Heart left ventricle (tissue), 16 donors: ENCODE measurements at regions not wholly inside any gene's neighbourhood (a gene's known extent, or its start where the extent isn't known, plus 50 kb on each side); places are given as distances from the start of the nearest gene placed in this dataset.

Source experiments
- ATAC-seq, 4 donors: fragments of 200-7000 bp; cut with Tn5 transposase; one replicate each; pipeline ENCODE4 v1.9.1; 2020 to 2022; ENCODE audit warnings: moderate library complexity in 4 of 4, mild to moderate bottlenecking in 3 of 4, moderate number of reproducible peaks in 1 of 4
- DNase-seq, 5 donors: peaks; one replicate each; pipeline ENCODE4 v3.0.0-alpha.2; 2020
- H3K27ac ChIP-seq, 12 donors: fragments of 200-600 bp; sonication (generic) in 4 of 12; one replicate each; pipeline versions ENCODE4 v1.5.0 to v1.8.0; 2016 to 2022; ENCODE audit warnings: mild to moderate bottlenecking in 2 of 12
- H3K27me3 ChIP-seq, 9 donors: fragments of 200-600 bp; sonication (generic) in 2 of 9; one replicate each; pipeline versions ENCODE4 v1.5.1 to v1.8.0; 2016 to 2022; ENCODE audit warnings: mild to moderate bottlenecking in 3 of 9
- H3K36me3 ChIP-seq, 9 donors: fragments of 200-600 bp; sonication (generic) in 2 of 9; one replicate each; pipeline versions ENCODE4 v1.5.0 to v1.8.0; 2018 to 2022; ENCODE audit warnings: mild to moderate bottlenecking in 2 of 9
- H3K4me1 ChIP-seq, 12 donors: fragments of 200-600 bp; sonication (generic) in 4 of 12; one replicate each; pipeline versions ENCODE4 v1.5.0 to v1.8.0; 2016 to 2022; ENCODE audit warnings: mild to moderate bottlenecking in 3 of 12
- H3K4me3 ChIP-seq, 12 donors: fragments of 200-600 bp; sonication (generic) in 4 of 12; one replicate each; pipeline versions ENCODE4 v1.5.0 to v1.8.0; 2017 to 2022; ENCODE audit warnings: mild to moderate bottlenecking in 9 of 12, moderate library complexity in 4 of 12
- H3K9me3 ChIP-seq, 12 donors: fragments of 200-600 bp; sonication (generic) in 4 of 12; one replicate each; pipeline versions ENCODE4 v1.5.0 to v1.8.0; 2016 to 2022; ENCODE audit warnings: mild to moderate bottlenecking in 1 of 12
- CTCF ChIP-seq, 12 donors: fragments of 200-600 bp; sonication (generic) in 4 of 12; IDR thresholded peaks; one replicate each; pipeline versions ENCODE4 v1.5.0 to v1.8.0; 2018 to 2022; ENCODE audit warnings: antibody characterized with exemption in 12 of 12, mild to moderate bottlenecking in 5 of 12
- POLR2A ChIP-seq, 2 donors: fragments of 450-650 bp; IDR thresholded peaks; one replicate each; pipeline ENCODE4 v1.6.1; 2017; ENCODE audit warnings: antibody characterized with exemption in 2 of 2, mild to moderate bottlenecking in 2 of 2, moderate library complexity in 2 of 2
- WGBS, 4 donors: extraction: QIAGEN DNeasy Blood & Tissue Kit in 2 of 4; methylation state at CpG; one replicate each; pipeline versions ENCODE4 v1.1.5 to v1.1.7; 2013 to 2018; 5-methylcytosine and 5-hydroxymethylcytosine counted together
- intact Hi-C, 10 donors: fragments of 100-400 bp; cut with DNase I; formaldehyde crosslinking; loops; one replicate each; pipeline versions ENCODE4 v1.11.1 to v1.14.2; 2022
- donor health status: ischemic (EF 13 %, LVEDD 7.1; RV severe dilation, severe dysfunction).
- donor health status: healthy with polysubstance abuse.
- donor health status: DM: no; HTN: yes; CAD: no.
- donor health status: DM: no; HTN: no; CAD: no.
- donor health status: ischemic (EF 25% LVEDD 6.9; RV normal size, moderate dysfunction).
- donor health status: ischemic (EF 25% LVEDD 5.7; RV mildly dilated, moderate dysfunction).
- donor health status: healthy.
- donor health status: DM: yes; HTN: yes; CAD: no.
- donor health status: ischemic (EF 35%, LVEDD 5.7; RV mildly dilated, moderate dysfunction).
- donor health status: nonischemic (EF 11% LVEDD 7.7; RV severe dilation, severe dysfunction).
- donor health status: DM: yes; HTN: yes; CAD: no.
- donor health status: PGD.
- donor health status: ischemic (EF 29% LVEDD 5.4; RV normal size, mild dysfunction).
- donor health status: nonischemic (EF 23%, LVEDD 6.1; RV moderate dilation, normal function).

DNA sequence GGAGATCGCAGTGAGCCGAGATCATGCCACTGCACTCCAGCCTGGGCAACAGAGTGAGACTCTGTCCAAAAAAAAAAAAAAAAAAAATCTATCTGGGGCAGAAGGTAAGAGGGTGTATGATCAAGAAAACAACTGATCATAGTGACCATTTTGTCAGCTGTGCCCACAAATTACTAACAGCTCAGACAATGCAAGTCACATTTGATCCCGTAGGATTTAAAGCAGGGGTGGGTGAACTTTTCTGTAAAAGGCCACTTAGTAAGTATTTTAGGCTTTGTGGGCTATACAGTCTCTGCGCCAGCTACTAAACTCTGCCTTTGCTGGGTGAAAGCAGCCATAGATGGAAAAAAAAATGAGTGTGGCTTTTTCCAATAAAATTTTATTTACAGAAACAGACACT, 57.6 kb upstream of the ABI3BP start:
- 91 to 93% (median 92%) methylated on average over 4 of the region's 4 CpGs for WGBS, 4 donors
- H3K9me3 ChIP-seq: no peaks in the 10 kb centered on the region
- peaks cover 0 to 8% (median 0%) of the 10 kb centered on the region in 12 donors for H3K4me1 ChIP-seq
- TF ChIP-seq POLR2A (IDR thresholded peaks at IDR 0.05) (no peak), CTCF (IDR thresholded peaks at IDR 0.05) (no peak)
- ATAC-seq (no peak), DNase-seq (no peak)
- intact Hi-C loops: no loop called here
- H3K27ac ChIP-seq: no peak overlapping the region
- no peaks in the 10 kb centered on the region for H3K36me3 ChIP-seq
- no peaks in the 10 kb centered on the region for H3K27me3 ChIP-seq
- no peak overlapping the region for H3K4me3 ChIP-seq

GRCh38 chr3:101050046-101050445, 56.8 kb upstream of the ABI3BP start:
- WGBS, 4 donors: 61 to 68% (median 65%) methylated on average over 5 of the region's 5 CpGs
- intact Hi-C loops: no loop called here
- no peak for DNase-seq
- no peaks in the 10 kb centered on the region for H3K9me3 ChIP-seq
- no peaks in the 10 kb centered on the region for H3K36me3 ChIP-seq
- H3K4me1 ChIP-seq: peaks cover 0 to 8% (median 0%) of the 10 kb centered on the region in 12 donors
- H3K4me3 ChIP-seq: no peak overlapping the region
- H3K27ac ChIP-seq: no peak overlapping the region
- ATAC-seq: peak in 1 of 4 donors; percentile 26
- H3K27me3 ChIP-seq: no peaks in the 10 kb centered on the region
- TF ChIP-seq POLR2A (IDR thresholded peaks at IDR 0.05) (no peak), CTCF (IDR thresholded peaks at IDR 0.05) (no peak)

DNA sequence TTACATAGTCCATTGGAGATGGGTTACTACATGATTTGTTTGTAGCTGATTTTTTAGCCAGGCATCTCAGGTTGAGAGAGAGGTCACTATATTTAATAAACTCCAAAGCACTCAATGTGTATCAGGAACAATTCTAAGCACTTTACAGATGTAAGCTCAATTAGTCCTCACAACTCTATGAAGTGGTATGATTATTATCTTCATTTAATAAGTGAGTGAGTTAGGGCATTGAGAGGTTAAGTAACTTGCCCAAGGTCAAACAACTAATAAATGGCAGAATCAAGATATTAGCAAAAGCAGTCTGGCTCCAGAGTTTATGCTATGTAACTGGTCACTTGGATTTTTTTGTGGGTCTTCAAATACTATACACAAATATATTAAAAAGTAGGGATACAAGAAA, 56.3 kb upstream of the ABI3BP start:
- intact Hi-C loops: no loop called here
- Histone ChIP-seq H3K9me3 (no peaks in the 10 kb centered on the region), H3K27ac (no peak overlapping the region), H3K4me3 (no peak overlapping the region), H3K36me3 (no peaks in the 10 kb centered on the region), H3K4me1 (peaks cover 0 to 8% (median 0%) of the 10 kb centered on the region in 12 donors), H3K27me3 (no peaks in the 10 kb centered on the region)
- DNase-seq: no peak
- ATAC-seq: no peak
- TF ChIP-seq CTCF (IDR thresholded peaks at IDR 0.05): no peak
- no peak for TF ChIP-seq POLR2A (IDR thresholded peaks at IDR 0.05)

DNA sequence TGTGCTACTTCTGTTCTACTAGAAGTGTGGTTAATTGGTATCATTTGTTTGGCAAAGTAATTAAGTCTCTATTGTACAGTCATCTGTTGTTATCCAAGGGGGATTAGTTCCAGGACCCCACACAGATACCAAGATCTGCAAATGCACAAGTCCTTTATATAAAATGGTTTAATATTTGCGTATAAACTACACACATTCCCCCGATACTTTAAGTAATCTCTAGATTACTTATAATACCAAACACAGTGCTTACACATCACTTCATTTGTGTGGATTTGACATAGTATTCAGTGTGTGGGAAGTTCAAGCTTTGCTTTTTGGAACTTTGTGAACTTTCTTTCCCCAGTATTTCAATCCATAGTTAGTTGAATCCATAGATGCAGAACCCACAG, 50.5 kb upstream of the ABI3BP start:
- WGBS, 4 donors: 92 to 96% (median 93%) methylated on average over 2 of the region's 2 CpGs
- Histone ChIP-seq H3K4me1 (peaks cover 0 to 17% (median 5%) of the 10 kb centered on the region in 12 donors), H3K9me3 (no peaks in the 10 kb centered on the region), H3K27ac (no peak overlapping the region), H3K36me3 (no peaks in the 10 kb centered on the region), H3K27me3 (no peaks in the 10 kb centered on the region), H3K4me3 (no peak overlapping the region)
- DNase-seq (no peak), ATAC-seq (no peak)
- intact Hi-C loops: no loop called here
- TF ChIP-seq POLR2A (IDR thresholded peaks at IDR 0.05) (no peak), CTCF (IDR thresholded peaks at IDR 0.05) (no peak)
